PFSK-1 (cell line): ENCODE measurements at regions not wholly inside any gene's neighbourhood (a gene's known extent, or its start where the extent isn't known, plus 50 kb on each side); places are given as distances from the start of the nearest gene placed in this dataset.

Experiments
- SIN3A ChIP-seq: IDR thresholded peaks from 2 replicates; pipeline ENCODE4 v1.6.1; 2012; ENCODE audit warnings: mild to moderate bottlenecking, low read length, moderate library complexity, borderline replicate concordance; ENCODE audit not compliant: insufficient read depth
- TAF1 ChIP-seq: IDR thresholded peaks from 2 replicates; pipeline ENCODE4 v1.6.1; 2012; ENCODE audit warnings: low read length, control low read depth, borderline replicate concordance; ENCODE audit not compliant: insufficient read depth
- TF ChIP-seq, protein P1 (sequence below), 2 experiments: IDR thresholded peaks; 2 replicates each; pipeline versions ENCODE4 v1.6.1 to v1.8.0; 2011 to 2012; ENCODE audit warnings: low read depth in 2 of 2, low read length in 2 of 2, control low read depth in 1 of 2, inconsistent platforms in 1 of 2, mild to moderate bottlenecking in 1 of 2, moderate library complexity in 1 of 2; ENCODE audit not compliant: insufficient read depth in 1 of 2

DNA sequence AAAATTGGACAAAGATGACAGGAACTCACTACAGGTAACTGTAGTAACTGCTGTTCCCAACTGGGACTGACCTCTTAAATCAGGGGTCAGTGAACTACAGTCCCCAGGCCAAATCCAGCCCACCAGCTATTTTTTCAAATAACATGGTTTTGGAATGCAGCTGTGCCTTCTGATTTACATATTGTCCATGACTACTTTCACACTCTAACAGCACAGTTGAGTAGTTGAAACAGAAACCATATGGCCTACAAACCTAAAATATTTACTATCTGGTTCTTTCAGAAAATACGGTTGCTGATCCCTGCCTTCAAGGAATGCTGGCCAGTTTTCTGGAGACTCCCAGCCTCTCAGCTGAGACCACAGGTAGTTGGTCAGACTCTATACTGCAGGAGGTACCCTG lies 161.5 kb upstream of the PRNP start:
- TF ChIP-seq SIN3A (no peak), TAF1 (no peak)
- TF ChIP-seq, protein P1, sequence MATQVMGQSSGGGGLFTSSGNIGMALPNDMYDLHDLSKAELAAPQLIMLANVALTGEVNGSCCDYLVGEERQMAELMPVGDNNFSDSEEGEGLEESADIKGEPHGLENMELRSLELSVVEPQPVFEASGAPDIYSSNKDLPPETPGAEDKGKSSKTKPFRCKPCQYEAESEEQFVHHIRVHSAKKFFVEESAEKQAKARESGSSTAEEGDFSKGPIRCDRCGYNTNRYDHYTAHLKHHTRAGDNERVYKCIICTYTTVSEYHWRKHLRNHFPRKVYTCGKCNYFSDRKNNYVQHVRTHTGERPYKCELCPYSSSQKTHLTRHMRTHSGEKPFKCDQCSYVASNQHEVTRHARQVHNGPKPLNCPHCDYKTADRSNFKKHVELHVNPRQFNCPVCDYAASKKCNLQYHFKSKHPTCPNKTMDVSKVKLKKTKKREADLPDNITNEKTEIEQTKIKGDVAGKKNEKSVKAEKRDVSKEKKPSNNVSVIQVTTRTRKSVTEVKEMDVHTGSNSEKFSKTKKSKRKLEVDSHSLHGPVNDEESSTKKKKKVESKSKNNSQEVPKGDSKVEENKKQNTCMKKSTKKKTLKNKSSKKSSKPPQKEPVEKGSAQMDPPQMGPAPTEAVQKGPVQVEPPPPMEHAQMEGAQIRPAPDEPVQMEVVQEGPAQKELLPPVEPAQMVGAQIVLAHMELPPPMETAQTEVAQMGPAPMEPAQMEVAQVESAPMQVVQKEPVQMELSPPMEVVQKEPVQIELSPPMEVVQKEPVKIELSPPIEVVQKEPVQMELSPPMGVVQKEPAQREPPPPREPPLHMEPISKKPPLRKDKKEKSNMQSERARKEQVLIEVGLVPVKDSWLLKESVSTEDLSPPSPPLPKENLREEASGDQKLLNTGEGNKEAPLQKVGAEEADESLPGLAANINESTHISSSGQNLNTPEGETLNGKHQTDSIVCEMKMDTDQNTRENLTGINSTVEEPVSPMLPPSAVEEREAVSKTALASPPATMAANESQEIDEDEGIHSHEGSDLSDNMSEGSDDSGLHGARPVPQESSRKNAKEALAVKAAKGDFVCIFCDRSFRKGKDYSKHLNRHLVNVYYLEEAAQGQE (IDR thresholded peaks at IDR 0.05; ENCODE audit: insufficient read depth in 1 of 2, low read depth in 2 of 2, low read length in 2 of 2): no peak
